Epidermal melanocyte (primary cell): ENCODE measurements at regions not wholly inside any gene's neighbourhood (a gene's known extent, or its start where the extent isn't known, plus 50 kb on each side); places are given as distances from the start of the nearest gene placed in this dataset.

Source experiments
- DNase-seq: peaks from one replicate; pipeline ENCODE4 v3.0.0; 2011; ENCODE audit warnings: low spot score; ENCODE audit not compliant: insufficient read length

DNA sequence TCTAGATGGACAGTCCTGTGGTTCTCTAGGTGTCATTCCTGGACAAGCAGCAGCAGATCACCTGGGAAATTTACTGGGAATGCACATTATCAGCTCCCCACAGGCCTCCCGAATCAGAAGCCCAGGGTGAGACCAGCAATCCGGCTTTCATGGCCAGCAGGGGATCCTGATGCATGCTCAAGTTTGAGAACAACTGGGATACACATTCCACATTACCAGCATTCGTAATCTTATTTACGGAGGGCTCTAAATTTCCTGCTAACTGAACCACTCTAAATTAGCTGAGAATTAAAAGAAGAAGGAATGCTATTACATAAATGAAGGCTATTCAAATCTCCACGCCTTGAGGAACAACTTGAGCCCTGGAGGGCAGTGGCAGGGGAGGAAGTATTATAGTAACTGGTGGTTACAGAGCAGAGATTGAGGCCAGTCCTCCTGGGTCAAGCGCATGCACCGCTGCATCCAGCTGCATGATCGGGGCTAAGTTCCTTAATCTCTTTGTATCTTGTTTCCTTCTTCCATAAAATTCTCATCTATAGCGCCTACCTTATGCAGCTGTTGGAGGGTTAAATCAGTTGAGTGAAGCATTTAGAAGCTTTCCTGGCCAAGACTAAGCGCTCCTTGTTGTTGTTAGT lies 403.7 kb downstream of the CDH26 start:
- DNase-seq: no peak

- no peak for DNase-seq
These were observed 404.3 kb downstream of the CDH26 start for GRCh38 chr20:60362531-60362930.

DNA sequence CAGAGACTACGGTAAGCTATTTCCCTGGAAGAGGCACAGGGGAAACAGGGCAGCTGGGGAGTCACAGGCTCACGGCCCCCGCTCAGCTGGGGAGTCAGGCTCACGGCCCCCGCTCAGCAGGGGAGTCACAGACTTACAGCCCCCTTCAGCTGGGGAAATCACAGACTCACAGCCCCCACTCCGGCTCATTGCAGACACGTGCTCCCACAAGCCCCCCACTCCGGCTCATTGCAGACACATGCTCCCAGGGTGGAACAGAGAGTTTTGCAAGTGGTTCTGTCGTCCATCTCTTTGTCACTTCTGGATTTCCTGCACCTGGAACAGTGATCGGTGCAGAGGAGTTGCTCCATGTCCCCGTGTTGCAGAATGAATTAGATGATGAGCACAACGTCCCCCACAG lies 405.5 kb downstream of the CDH26 start:
- DNase-seq: no peak

DNA sequence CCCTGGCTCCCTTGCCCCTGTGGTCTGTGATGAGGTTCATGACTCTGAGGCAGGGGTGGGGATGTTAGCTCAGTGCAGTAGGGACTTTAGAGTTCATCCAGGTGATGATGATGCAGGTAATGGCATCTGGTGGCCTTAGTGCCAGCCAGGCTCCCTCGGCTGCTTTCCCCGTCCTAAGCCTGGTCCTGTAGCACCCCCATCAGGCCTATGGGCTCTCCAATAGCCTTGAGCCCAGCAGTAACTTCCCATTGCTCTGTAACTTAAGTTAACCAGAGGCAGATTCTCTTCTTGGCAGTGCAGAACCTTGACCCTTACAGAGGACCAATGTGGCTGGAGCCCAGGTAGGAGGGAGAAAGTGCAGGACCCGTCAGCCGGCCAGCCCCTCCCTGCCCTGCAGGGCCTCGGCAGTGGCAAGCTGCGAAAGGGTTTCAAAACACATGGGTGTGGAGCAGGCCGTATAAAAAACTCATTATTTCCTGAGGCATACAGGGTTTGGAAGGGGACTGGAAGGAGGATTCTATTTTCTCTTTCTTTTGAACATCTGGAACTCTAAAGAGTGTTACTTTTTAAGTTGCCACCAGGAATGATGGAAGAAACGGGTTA lies 406.9 kb downstream of the CDH26 start:
- no peak for DNase-seq

DNA sequence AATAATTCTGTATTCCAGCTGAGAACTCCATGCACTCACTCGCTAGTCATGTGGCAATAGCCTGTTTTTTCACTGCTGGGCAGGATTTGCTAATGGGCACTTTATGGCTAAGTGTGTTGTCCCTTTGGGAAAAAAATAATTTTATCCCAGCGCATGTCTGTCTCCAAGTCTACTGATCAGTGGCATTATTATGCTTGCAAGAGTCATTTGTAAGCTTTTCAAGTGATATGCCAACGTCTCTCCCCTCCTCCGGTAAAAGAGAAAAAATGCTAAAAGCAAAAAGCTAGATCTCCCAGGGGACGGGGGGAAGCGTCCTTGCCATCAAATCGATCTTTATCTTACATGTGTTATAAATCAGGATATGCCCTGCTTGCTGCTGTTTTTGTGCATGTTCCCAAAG lies 407.7 kb downstream of the CDH26 start:
- DNase-seq: no peak

DNA sequence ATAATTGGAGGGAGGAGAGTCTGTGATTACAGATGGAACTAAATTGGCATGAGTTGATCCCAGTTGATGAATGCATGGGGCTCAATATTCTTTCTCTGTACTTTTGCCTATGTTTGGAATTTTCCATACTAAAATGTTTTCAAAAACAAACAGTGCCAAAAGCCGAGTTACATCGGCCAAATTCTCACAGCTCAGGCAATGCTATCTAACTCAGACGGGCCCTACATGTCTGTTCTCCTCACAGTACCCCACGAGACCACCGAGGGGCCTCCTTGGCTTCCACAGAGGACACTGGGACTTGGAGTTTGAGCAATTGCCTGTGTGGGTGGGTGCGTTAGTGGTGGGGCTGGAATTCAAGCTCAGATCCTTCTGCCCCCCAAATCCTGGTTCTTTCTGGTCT lies 413.2 kb downstream of the CDH26 start:
- DNase-seq: no peak

DNA sequence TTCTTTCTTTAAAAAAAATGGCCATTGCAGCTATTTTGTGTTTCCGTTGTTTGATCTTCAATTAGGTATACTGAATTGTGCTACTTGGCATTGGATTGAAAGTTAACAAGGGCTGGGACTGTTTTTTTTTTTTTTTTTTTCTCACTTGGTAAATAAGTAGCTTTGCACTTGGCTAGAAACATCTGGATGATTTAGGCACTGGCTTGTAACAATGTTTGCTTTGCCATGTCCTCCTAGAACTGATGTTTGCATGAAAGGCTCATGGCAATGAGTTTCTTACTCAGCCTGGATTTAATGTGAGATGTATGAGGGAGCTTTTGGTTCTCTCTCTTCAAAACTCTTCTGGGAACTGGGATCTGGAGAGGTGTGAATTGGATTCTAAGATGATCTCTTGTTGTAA lies 414.1 kb downstream of the CDH26 start:
- DNase-seq: no peak

DNA sequence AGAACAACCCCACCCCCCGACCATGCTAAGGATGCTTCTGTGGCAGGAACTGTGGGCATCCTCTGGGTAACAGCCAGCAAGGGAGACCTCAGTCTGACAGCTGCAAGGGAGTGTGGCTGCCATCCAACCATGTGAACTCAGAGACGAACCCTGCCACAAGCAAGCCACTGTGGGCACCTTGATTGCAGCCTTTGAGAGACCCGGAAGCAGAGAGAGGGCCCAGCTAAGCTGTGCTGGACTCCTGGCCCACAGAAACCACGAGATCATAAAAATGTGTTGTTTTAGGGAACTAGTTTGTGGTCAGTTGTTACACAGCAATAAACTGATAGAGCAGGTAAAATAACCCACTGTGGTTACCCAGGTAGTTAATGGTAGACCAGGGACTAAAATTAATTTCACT lies 414.6 kb downstream of the CDH26 start:
- no peak for DNase-seq

- no peak for DNase-seq
These were observed 420.4 kb downstream of the CDH26 start for GRCh38 chr20:60378620-60379019.

DNA sequence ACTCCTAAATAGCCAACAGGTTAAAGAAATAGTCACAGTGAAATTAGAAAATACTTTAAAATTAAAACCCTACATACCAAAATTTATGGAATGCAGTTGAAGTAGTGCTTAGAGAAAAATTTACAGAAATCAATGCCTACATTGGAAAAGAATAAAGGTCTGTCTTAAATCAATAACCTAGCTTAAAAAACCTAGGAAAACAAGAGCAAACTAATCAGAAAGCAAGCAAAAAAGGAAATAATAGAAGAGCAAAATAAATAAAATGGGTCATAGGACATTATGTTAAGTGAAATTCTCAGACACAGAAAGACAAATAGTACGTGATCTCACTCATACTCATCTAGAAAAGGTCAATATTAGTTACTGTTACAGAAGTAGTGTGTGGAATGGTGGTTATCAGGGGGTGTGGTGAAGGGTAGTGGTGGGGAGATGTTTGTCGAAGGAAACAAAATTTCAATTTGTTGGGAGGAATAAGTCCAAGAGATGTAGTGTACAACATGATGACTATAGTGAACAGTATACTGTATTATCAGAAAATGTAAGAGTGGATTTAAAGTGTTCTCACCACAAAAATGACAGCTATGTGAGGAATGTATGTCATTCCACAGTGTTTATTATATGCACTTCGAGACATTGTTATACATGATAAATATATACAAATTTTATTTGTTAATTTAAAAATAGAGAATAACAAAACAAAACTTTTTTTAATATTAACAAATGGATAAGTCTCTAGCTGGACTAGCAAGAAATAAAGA lies 423.6 kb downstream of the CDH26 start:
- DNase-seq: no peak

DNA sequence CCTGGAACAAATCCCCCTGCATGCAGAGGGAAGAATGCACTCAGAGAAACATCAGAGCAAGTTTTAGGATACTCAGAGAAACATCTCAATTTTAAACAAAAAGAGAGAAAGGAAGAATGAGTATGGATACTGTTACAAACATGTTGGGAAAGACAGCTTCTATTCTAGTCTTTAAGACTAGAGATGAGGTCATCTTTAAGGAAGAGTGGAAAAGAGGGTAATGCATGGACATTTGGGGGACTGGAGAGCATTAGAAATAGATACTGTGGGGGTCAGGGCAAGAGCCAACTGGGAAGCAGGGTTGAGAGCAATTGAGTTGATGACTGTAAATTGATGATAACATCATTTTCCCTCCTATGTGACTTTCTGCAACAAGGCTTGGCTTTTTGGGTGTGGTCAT lies 431.2 kb downstream of the CDH26 start:
- no peak for DNase-seq

DNA sequence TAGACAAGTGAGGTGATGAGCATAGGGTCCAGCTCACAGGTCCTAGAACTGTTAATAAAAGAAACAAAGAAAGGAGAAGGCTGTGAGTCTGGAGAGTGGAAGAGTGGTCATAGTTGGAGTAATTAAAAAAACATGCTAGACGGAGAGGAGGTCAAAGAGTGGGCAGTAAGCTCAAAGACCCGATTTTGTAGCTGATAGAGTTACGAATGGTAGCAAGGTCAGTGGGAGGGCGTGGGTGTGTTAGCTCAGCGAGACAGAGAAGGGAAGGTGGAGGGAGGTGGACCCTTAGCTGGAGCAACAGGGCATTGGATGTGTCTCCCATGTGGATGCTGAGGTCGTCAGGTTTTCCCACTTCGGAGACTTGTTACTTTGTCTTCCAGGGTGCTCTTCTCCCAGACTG lies 431.7 kb downstream of the CDH26 start:
- DNase-seq: no peak

DNA sequence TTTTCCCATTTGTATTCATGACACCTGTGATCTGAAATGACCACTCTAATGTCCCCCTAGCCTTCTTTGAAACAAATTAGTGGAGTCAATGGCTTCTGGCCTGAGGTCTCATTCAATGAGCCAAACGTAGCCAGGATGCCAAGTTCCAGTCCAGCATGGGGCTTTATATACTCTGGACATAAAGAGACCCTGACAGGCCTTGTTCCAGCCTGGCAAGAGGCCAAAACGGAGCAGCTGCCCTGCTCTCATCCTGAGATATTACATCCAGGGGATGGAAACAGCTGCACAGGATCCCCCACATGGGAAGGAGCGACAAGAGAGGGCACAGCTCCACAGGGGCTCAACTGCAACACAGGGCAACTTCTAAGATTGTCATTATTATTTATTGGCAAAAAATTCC lies 437.8 kb downstream of the CDH26 start:
- DNase-seq: no peak

GRCh38 chr20:60400567-60400966 lies 442.3 kb downstream of the CDH26 start:
- no peak for DNase-seq

DNA sequence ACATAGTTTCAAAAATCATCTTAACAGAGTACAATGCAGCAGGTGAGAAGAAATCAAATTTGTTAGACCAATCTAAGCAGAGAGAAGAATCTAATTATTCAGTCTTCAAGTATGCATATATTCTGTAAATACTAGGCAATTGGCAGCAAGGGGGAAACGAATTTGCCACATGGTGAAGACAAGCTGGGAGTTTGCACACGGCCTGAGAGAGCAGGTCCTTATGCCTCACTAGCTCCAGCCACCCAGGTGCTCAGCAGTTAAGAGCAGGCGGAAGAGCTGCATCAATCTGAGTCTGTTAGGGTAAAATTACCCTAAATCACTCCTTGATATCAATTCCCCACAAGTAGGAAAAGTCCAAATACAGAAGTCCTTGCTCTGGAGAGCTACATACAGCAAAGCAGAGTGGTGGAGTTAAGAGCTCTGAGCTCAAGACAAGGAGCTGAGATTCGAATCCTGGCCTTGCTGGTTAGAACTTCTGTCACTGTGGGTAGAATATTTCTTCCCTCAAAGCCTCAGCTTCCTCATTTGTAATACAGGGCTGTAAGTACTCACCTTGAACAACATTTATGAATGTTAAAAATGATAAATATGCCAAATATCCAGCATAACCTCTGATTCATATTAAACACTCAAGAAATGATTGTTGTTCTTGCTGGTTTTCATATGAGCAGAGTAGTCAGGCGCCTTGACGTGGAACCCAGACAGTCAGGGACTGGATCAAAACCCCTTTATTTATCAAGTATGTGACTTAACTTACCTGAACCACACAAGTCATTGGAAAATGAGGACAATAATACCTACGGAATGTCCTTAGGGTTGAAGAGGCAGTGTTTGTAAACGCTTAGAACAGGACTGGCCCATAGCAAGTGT lies 444.2 kb downstream of the CDH26 start:
- no peak for DNase-seq

DNA sequence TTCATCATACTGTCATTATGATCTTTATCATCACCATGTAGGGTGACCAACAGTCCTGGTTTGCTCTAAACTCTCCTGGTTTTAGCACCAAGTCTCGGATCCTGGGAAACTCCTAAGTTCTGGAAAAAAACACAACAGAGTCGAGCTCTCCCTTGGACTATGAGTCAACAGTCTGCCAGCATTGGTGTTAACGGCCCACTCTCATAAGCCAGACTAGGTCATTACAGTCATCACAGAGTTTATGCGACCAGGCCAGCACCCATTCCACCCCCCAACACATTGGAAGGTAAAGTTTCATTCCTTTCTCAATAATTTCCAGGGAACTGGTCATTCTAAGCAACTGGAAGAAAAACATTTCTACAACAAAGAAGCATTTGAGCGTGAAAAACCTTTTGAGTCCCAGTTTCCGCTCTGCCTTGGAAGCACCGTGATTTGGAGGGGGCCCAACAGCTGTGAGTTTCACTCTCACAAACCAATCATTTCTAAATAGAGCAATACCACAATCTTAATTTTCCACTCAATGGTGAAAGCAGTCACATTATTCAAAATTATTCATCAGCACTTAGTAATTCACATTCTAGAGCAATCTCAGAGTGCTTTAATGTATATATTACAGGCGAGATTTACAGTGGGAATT lies 445.0 kb downstream of the CDH26 start:
- no peak for DNase-seq

- DNase-seq: no peak
These were observed 449.0 kb downstream of the CDH26 start for GRCh38 chr20:60407011-60407771.

GRCh38 chr20:60407938-60408337 lies 449.7 kb downstream of the CDH26 start:
- no peak for DNase-seq

DNA sequence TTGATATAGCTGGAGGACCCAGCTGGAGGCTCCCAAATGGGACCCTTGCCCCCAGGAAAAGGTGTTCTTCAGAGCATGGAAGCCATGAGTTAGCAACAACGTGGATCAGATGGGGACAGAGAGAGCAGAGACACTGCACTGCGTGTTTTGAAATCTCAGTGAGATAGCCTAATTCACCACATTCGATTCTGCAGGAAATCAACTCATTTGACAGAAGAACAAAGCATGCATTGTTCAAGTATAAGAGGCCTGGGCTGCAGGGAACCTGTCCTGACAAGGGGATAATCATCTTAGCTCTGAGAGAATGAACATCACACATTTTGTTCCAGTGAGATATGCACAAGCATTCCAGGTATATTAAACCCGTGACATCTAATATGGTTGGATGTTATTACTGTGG lies 450.2 kb downstream of the CDH26 start:
- DNase-seq: no peak

DNA sequence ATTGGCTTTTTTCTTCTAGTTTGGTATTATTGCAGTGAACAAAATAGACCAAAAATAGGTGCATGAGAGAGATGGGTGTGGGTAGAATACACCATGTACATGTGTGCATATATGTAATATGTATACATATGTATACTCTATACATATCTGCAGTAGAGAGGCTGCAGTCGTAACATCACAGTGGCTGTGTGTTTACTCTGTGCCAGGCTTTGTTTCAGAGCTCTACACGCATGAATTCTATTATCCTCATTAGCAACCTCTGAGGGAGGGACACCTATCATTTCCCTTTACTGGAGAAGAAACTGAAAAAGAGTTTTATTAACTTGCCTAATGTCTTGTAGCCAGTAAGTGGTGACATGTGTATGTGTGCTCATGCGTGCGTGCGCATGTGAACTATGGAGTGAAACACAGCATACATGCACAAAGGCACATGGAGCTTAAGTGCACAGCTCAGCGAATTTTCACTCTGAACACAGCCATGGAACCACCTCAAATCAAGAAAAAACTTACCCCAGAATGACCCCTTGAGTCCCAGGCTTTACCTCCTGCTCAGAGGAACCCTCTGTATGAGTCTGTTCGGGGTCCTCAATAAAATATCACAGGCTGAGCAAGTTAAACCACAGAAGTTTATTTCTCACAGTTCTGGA lies 452.5 kb downstream of the CDH26 start:
- DNase-seq: no peak
